NCI-H524 treated with DMSO at 0.1 percent for 48 hours (cell line): ENCODE measurements at regions not wholly inside any gene's neighbourhood (a gene's known extent, or its start where the extent isn't known, plus 50 kb on each side); places are given as distances from the start of the nearest gene placed in this dataset.

Experiments
- DNase-seq: peaks from one replicate; lab custom pipeline; 2025; lab: John Stamatoyannopoulos, UW

GRCh38 chr12:30090258-30090657, 306.5 kb upstream of the TMTC1 start:
- DNase-seq, result no peak

- no peak for DNase-seq
These were observed 304.7 kb upstream of the TMTC1 start for GRCh38 chr12:30088259-30088995.

GRCh38 chr12:30082381-30082780, 298.6 kb upstream of the TMTC1 start:
- DNase-seq, result no peak

- no peak for DNase-seq
These were observed 291.2 kb upstream of the TMTC1 start for GRCh38 chr12:30074916-30075315.

GRCh38 chr12:30072824-30073223, 289.1 kb upstream of the TMTC1 start:
- no peak for DNase-seq

- DNase-seq, result no peak
These were observed 283.4 kb upstream of the TMTC1 start for GRCh38 chr12:30067146-30067545.

GRCh38 chr12:30064906-30065305, 281.2 kb upstream of the TMTC1 start:
- no peak for DNase-seq

GRCh38 chr12:30063435-30063945, 279.7 kb upstream of the TMTC1 start:
- DNase-seq, result no peak

- no peak for DNase-seq
These were observed 264.6 kb upstream of the TMTC1 start for GRCh38 chr12:30048371-30048770.

- DNase-seq, result no peak
These were observed 263.9 kb upstream of the TMTC1 start for GRCh38 chr12:30047516-30048254.

GRCh38 chr12:30046376-30046775, 262.6 kb upstream of the TMTC1 start:
- no peak for DNase-seq

- no peak for DNase-seq
These were observed 261.4 kb upstream of the TMTC1 start for GRCh38 chr12:30045171-30045570.

GRCh38 chr12:30044206-30044605, 260.5 kb upstream of the TMTC1 start:
- no peak for DNase-seq

- DNase-seq, result no peak
These were observed 259.6 kb upstream of the TMTC1 start for GRCh38 chr12:30043151-30043847.

- DNase-seq, result no peak
These were observed 257.4 kb upstream of the TMTC1 start for GRCh38 chr12:30041096-30041495.

GRCh38 chr12:30030693-30031374, 247.1 kb upstream of the TMTC1 start:
- DNase-seq, result no peak

- DNase-seq, result no peak
These were observed 243.0 kb upstream of the TMTC1 start for GRCh38 chr12:30026621-30027234.

- DNase-seq, result no peak
These were observed 241.6 kb upstream of the TMTC1 start for GRCh38 chr12:30025317-30025716.

- DNase-seq, result no peak
These were observed 239.4 kb upstream of the TMTC1 start for GRCh38 chr12:30023186-30023585.

GRCh38 chr12:30021051-30021833, 237.5 kb upstream of the TMTC1 start:
- no peak for DNase-seq
